A204.1 (cell line): ENCODE measurements at regions not wholly inside any gene's neighbourhood (a gene's known extent, or its start where the extent isn't known, plus 50 kb on each side); places are given as distances from the start of the nearest gene placed in this dataset.

ENCODE experiments used
- FAIRE-seq: peaks from 2 replicates; lab custom pipeline; 2012; peaks lifted over from hg19 to GRCh38; lab: Jason Lieb, UNC

DNA sequence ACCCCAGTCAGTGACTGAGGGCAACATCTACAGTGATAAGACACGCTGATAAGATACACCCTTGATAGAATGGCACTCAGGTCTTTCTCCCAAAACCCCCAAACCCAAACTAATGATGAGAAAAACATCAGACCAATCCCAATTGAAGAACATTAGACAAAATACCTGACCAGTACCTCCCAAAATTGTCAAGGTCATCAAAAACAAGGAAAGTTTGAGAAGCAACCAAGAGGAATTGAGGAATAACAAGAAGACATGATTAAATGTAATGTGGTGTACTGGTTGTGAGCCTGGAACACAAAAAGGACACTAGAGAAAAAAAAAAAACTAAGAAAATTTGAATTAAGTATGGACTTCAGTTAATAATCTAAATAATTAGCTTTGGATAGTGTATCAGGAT is 222.8 kb downstream of the GAS1 start:
- FAIRE-seq: no peak

GRCh38 chr9:86723346-86723745 is 224.0 kb downstream of the GAS1 start:
- no peak for FAIRE-seq

GRCh38 chr9:86722706-86723075 is 224.6 kb downstream of the GAS1 start:
- no peak for FAIRE-seq

GRCh38 chr9:86721843-86722705 is 225.2 kb downstream of the GAS1 start:
- no peak for FAIRE-seq

GRCh38 chr9:86721226-86721781 is 226.0 kb downstream of the GAS1 start:
- no peak for FAIRE-seq

GRCh38 chr9:86720639-86721225 is 226.6 kb downstream of the GAS1 start:
- FAIRE-seq: no peak

- no peak for FAIRE-seq
Observed at GRCh38 chr9:86718388-86719049, 228.8 kb downstream of the GAS1 start.

DNA sequence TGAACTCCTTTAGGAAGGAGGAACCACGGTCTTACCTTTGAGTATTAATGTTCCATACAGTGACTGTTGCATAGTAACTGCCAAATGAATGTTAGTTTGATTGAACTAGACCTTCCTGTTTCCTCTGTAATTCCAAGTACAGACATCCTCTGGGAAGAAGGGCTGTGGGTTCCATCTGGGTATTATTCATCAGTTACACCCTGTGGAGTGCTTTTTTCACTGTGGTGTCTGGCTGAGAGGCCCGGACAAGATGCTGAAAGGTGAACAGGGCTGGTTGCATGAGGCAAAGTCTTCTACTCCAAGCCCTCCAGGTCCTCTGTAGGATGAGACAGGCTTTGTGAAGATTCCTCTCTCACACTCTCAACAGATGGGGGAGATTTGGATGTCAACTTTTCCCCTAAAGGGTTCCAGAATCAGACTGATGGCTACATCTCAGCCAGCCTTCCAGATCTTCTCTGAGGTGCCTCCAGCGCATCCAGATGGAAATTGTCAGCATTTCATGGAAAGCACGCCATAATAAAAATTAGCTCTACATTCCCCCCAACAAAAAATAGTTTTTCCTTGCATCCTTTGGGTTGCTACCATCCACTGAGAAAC is 230.9 kb downstream of the GAS1 start:
- no peak for FAIRE-seq

GRCh38 chr9:86714999-86715398 is 232.3 kb downstream of the GAS1 start:
- no peak for FAIRE-seq

DNA sequence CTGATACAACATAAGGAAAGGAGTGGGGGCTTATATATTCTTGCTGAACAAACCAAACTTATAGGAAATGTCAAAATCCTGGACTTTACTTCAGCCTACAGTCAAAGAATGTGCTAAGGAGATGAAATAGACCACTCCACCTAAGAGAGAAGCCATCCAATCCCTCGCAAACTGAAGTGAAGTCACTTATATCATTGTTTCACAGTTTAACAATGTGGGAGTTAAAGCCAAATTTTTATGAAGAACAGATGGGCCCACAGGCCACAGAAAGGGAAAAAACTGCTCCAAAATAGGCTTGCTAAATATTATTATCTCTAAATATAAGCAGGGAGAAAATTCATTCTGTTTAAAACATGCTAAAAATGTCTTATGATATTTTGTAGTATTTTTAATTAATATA is 233.3 kb downstream of the GAS1 start:
- no peak for FAIRE-seq

DNA sequence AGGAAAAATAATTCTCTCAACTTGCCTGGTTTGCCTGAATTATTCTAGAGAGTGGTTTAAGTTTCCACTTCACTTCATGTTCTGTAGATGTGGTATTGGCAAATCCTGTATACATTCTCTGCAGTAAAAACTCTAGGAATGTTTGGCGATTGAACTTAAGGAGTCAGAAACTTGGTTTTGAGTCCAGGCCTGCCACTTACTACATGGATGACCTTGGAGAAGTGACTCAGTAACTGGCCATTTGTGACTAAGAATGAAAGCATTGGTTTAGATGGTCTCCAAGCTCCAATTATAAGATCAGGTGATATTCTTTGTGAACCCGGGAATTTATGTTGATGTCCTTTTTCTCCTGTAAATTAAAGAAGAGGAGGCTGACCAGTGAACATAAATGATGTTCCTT is 233.8 kb downstream of the GAS1 start:
- no peak for FAIRE-seq

GRCh38 chr9:86708918-86709835 is 238.1 kb downstream of the GAS1 start:
- no peak for FAIRE-seq

DNA sequence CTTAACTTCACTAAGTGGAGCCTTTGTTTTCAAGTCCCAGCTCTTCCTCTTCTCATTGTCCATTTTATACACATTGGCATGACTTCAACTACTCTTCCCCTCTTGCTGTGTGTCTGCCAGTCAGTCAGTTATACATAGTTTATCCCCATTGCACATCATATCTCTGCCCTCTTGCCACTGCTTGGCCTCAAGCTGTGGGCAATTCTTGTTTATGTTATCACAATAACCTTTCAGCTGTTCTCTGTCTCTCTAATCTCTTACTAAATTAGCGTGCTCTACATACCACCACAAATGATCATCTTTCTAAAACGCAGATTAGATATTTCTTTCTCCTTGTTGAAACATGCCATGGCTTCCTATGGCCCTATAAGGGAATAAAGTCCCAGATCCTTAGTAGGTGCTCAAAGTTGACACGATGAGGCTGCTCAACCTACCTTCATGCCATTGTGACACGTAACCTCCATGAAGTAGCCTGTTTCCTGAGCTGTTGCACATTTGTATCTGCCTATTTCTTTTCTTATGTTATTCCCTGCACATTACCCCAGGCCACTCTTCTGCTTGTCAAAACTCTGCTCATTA is 239.3 kb downstream of the GAS1 start:
- no peak for FAIRE-seq

GRCh38 chr9:86706391-86706790 is 240.9 kb downstream of the GAS1 start:
- FAIRE-seq: no peak

- no peak for FAIRE-seq
Observed at GRCh38 chr9:86705490-86705889, 241.8 kb downstream of the GAS1 start.

DNA sequence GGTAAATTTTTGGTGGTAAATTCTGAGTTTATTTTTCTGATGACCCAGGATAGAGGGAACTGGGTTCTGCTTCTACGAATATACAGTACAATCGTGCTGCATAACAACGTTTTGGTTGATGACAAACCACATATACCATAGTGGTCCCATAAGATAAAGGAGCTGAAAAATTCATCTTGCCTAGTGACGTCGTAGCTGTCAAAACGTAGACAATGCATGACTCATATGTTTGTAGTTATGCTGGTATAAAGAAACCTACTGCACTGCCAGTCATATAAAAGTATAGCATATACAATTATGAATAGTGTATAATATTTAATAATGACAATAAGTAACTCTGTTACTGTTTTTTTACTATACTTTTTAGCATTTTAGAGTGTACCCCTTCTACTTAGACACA is 244.0 kb downstream of the GAS1 start:
- no peak for FAIRE-seq

- no peak for FAIRE-seq
Observed at GRCh38 chr9:86700629-86701028, 246.7 kb downstream of the GAS1 start.

GRCh38 chr9:86697999-86698398 is 249.3 kb downstream of the GAS1 start:
- no peak for FAIRE-seq

DNA sequence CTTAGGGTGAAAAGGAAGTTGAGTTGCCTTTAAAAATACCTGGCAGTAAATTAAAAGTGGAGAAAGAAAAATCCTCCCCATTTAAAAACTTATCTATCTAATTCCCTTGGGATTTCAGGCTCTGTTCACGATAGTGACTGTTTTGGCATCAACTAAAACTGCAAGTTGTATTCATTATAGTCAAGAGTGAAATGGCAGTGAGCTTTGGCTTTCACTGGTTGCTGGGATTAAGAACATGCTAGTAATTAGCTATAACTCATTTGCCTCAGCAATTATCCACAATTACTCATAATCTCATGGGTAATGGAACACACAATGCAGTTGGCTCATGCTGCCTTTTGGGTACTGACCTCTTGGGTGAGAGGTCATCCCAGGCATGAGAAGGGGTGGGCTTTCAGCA is 250.1 kb downstream of the GAS1 start:
- no peak for FAIRE-seq

GRCh38 chr9:86695910-86696424 is 251.3 kb downstream of the GAS1 start:
- no peak for FAIRE-seq

GRCh38 chr9:86690034-86690433 is 257.3 kb downstream of the GAS1 start:
- FAIRE-seq: no peak
